NCI-H1436 treated with DMSO at 0.1 percent for 48 hours (cell line): ENCODE measurements at regions not wholly inside any gene's neighbourhood (a gene's known extent, or its start where the extent isn't known, plus 50 kb on each side); places are given as distances from the start of the nearest gene placed in this dataset.
"Not testable (repeated sequence)": the region's sequence is repeated elsewhere in the genome, so short reads cannot be mapped to it uniquely, and the experiment has no call there.

Experiments
- DNase-seq: peaks from one replicate; lab custom pipeline; 2025; lab: John Stamatoyannopoulos, UW

DNA sequence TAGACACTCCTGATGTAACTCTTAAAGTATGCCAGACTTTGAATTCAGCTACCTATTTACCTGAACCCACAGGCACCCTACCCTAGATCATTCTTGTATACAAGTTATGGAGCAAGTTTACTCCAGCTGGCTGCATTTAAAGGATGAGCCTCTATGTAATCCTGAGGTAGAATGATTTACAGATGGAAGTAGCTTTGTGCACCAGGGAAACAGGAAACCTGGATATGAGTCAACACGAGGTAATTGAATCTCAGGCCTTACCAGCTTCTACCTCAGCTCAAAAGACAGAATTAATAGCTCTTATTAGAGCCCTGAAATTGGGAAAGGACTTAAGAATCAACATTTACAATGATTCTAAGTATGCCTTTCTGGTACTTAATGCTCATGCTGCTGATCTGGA lies 119.8 kb downstream of the AGTR2 start:
- no peak for DNase-seq

- no peak for DNase-seq
These were observed 121.6 kb downstream of the AGTR2 start for GRCh38 chrX:116292183-116292582.

DNA sequence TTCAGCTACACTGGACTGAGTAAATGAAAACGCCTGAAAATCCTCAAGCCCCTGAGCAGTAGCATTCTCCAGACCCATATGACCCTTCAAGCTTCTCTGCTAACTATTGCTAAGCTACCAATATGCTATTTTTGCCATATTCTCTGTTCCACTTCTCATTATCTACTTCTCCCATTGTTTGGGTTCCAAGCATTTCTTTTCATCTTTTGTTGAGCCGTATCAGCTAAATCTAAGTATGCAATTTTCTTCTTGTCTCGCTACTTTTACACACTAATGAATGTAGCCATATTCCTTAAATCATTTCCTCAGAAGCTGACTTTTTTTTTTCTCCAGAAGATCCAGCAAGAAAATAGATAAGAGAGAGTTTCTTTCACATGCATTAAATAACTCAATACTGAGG lies 128.4 kb downstream of the AGTR2 start:
- DNase-seq: no peak

DNA sequence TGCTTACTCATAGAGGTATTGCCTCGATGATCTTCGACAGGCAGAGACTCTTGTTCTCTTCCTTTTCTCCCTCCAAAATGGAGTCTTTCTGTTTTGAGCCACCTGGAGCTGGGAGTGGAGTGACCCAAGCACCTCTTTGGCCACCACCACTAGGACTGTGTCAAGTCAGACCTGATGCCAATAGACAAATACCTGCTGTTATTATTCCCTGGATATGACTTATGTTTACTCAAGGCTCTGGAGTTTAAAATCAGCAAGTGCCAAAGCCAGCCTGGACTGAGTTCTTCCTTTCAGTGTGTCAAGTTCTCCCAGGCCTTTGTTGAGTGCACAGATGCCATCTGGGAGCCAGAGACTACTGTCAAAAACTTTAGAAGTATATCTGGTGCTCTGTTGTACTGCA lies 130.2 kb upstream of the SLC6A14 start:
- DNase-seq: no peak

DNA sequence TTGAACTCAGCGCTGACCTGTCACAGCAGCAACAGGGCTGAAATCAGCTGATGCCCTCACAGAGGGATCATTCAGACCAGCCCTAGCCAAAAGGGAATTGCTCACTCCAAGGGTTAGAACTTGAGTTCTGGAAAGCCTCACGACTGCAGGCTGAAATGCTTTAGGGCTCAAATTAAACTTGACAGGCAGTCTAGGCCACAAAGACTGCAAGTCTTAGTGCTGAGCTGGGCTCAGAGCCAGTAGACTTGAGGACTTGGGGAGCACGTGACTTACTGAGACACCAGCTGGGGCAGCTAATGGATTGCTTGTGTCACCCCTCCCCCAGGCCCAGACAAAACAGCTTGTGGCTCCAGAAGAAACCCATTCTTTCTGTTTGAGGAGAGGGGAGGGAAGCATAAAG lies 119.0 kb upstream of the SLC6A14 start:
- DNase-seq: no peak

DNA sequence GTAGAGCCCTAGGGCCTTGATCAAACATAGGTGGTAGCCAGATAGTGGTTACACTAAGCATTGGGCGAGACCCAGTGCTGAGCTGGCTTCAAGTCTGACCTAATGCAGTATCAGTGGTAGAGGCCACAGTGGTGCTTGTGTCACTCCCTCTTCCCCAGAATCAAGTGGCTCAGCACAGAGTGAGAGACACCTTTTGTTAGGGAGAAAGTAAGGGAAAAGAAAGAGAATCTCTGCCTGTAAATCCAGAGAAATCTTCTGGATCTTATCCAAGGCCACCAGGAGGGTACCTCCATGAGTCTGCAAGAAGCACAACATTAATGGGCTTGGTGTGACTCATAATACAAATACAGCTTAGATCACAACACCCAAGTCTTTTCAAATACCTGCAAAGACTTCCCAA lies 117.7 kb upstream of the SLC6A14 start:
- DNase-seq: no peak

- no peak for DNase-seq
These were observed 114.7 kb upstream of the SLC6A14 start for GRCh38 chrX:116321711-116322110.

DNA sequence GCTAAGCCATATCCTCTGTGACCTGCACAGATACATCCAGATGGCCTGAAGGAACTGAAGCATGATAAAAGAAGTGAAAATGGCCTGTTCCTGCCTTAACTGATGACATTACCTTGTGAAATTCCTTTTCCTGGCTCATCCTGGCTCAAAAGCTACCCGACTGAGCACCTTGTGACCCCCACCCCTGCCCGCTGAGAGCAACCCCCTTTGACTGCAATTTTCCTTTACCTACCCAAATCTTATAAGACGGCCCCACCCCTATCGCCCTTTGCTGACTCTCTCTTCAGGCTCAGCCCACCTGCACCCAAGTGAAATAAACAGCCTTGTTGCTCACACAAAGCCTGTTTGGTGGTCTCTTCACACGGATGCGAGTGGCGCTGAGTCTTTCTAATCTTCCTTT lies 104.4 kb upstream of the SLC6A14 start:
- DNase-seq: not testable (repeated sequence)

GRCh38 chrX:116334797-116335196 lies 101.6 kb upstream of the SLC6A14 start:
- not testable (repeated sequence) for DNase-seq

GRCh38 chrX:116339407-116339806 lies 97.0 kb upstream of the SLC6A14 start:
- no peak for DNase-seq

GRCh38 chrX:116342903-116343302 lies 93.5 kb upstream of the SLC6A14 start:
- DNase-seq: no peak

DNA sequence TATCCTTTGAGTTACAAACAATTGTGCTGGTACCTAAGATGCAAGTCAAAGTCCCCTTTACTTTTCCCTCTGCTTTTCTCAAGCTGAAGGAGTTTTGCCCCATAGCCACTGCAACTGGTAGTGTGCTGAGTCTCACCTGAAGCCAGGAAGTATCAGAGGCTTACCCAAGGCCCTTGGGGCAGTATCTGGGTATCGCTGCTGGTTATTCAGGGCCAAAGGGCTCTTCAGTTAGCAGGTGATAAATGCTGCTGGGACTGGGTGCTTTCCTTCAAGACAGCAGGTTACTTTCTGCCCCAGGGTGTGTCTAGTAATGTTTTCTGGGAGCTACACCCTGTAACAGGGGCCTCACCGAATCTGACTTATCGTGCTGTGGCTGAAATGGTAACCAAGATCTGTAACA lies 90.4 kb upstream of the SLC6A14 start:
- no peak for DNase-seq

- no peak for DNase-seq
These were observed 79.1 kb upstream of the SLC6A14 start for GRCh38 chrX:116357329-116357728.

GRCh38 chrX:116378961-116379360 lies 57.4 kb upstream of the SLC6A14 start:
- DNase-seq: no peak

GRCh38 chrX:116379854-116380253 lies 56.6 kb upstream of the SLC6A14 start:
- DNase-seq: no peak

DNA sequence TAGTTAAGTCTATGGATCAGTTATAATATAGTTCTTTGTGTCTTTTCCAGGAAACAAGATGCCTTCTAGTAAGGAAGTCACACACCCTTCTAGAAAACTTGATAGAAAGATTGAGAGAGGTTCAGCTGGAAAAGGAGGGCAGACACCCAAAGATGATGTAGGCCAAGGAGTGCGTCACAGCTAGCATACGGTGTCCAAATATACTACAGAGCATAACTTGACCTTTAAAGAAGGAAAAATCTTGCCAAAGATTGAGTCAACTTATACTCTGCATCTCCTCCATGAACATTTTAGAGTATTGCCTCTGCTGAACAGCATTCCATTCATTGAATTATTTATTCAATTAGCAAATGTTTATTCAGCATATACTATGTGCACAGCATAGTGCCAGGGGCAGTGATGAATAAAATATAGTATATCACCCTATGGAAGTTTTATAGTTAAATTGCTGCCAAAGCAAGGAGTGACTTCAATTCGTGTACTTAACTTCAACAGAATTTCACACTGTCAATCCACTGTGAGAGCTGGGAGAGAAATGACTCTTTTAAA lies 51.9 kb upstream of the SLC6A14 start:
- no peak for DNase-seq
